Astrocyte of the hippocampus (primary cell): ENCODE measurements at regions not wholly inside any gene's neighbourhood (a gene's known extent, or its start where the extent isn't known, plus 50 kb on each side); places are given as distances from the start of the nearest gene placed in this dataset.

Experiments used
- DNase-seq: peaks from one replicate; pipeline ENCODE4 v3.0.0; 2011; ENCODE audit warnings: low read depth, low spot score

GRCh38 chr9:108290839-108291585, 564.8 kb downstream of the ACTL7B start:
- no peak for DNase-seq

- no peak for DNase-seq
These were observed 569.1 kb downstream of the ACTL7B start for GRCh38 chr9:108286638-108287206.

GRCh38 chr9:108283696-108284095, 572.1 kb downstream of the ACTL7B start:
- no peak for DNase-seq

DNA sequence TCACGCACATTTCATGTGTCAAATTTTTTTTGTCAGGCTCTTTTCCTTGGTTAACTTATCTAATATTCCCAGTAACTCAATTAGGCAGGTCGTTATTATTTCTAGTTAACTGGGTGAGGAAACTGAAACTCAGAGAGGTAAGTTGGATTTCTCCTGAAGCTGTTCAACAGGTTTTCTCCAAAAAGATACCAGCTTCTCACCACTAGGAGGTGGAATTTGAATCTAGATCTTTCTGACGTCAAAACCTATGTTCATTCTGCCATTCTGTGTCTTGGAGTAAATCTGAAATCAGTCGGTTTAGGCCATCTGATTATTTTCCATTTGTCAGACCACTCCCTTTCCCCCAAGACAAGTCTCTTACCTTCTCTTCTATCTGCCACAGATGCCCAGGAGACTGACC, 572.9 kb downstream of the ACTL7B start:
- DNase-seq = no peak

DNA sequence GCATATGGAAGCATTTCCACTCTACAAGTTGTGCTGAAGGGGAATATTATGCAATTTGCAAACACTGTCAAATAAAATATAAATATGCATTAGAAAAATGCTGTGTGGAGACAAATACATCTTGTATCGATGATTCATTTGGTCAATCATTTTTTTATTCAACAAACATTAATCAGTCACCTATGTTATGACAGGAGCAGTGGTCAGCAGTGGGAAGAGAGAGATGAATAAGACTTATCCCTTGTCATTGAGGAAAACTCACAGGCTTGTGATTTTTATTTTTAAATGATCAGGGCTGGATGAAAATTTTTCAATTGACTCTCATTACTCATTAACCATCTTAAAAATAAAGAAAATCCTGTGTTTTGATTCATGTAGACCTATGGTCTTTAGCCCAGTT, 574.1 kb downstream of the ACTL7B start:
- no peak for DNase-seq

- no peak for DNase-seq
These were observed 577.4 kb downstream of the ACTL7B start for GRCh38 chr9:108278341-108278740.

DNA sequence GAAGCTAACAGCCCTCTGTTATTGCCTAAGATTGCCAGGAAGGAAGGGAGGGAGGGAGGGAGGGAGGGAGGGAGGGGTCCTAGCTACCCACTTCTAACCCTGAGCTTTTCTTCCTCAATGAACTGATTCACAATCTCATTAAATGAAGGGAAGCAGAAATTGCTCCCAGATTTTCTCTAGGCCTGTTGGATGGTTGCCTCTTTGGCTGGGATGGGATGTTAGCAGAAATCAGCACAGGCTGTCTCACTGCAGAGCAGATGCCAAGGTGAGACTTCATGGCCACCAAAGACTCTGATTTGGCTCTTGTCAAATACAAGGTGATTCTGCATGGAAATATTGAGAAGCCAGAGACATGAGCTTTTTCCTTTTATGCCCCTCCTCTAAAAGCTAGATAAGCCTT, 578.6 kb downstream of the ACTL7B start:
- DNase-seq = no peak

- no peak for DNase-seq
These were observed 579.9 kb downstream of the ACTL7B start for GRCh38 chr9:108275906-108276305.

DNA sequence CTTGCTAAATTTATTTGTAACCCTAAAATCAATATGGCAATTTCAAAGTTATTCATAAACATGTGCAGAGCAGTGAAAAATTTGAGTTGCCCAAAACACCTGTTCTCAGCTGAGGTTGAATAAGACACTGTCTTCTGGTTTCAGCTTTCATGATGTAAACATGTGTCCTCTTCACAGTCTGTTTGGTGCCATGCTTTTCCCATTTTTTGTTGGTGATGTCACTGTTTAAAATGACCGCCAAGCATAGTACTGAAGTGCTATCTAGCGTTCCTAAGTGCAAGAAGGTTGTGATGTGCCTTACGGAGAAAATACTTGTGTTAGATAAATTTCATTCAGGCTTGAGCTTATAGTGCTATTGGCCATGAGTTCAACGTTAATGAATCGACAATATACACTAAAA, 580.8 kb downstream of the ACTL7B start:
- no peak for DNase-seq

GRCh38 chr9:108273988-108274387, 581.8 kb downstream of the ACTL7B start:
- DNase-seq = no peak

GRCh38 chr9:108272349-108272899, 583.4 kb downstream of the ACTL7B start:
- peak; percentile 55 for DNase-seq

- DNase-seq = peak; percentile 71
These were observed 584.0 kb downstream of the ACTL7B start for GRCh38 chr9:108271646-108272348.

GRCh38 chr9:108271236-108271635, 584.5 kb downstream of the ACTL7B start:
- peak; percentile 2 for DNase-seq

DNA sequence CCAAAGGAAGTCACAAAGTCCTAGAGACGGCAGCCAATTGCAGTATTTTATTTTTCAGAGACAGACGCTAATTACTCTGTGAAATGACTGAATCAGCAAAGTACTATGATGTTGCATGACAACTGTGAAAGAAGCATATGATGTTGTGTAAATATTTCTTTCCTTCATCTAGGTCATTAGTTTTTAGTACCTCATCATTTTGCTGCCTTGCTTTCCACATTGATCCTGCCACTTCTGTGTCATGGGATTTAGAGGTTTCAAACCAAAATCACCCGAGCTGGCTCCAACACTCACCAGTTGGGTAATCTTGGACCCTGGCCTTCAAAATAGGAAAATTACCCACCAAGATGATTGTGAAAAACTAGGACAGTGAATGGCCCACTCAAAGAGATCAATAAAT, 585.2 kb downstream of the ACTL7B start:
- DNase-seq = no peak

GRCh38 chr9:108270051-108270450, 585.7 kb downstream of the ACTL7B start:
- peak; percentile 19 for DNase-seq

DNA sequence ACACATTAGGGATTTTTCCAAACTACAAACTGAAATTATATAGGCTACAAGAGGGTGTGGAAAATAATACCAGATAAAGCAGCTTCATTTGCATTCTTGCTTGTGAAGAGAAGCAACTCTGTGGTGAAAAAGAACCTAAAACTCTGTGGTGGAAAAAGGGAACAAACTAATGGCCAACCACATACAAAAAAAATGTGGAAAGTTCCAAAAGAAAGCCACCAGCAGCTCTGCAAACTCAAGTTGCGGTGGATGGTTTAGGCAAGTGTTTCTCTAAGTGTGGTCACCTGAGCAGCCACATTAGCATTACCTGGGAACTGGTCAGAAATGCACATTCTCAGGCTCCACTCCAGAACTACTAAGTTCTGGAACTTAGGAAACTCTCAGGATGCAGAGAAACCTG, 586.4 kb downstream of the ACTL7B start:
- DNase-seq = no peak

- no peak for DNase-seq
These were observed 590.7 kb downstream of the ACTL7B start for GRCh38 chr9:108265065-108265464.

- DNase-seq = no peak
These were observed 591.7 kb downstream of the ACTL7B start for GRCh38 chr9:108264093-108264492.

GRCh38 chr9:108262836-108263235, 593.0 kb downstream of the ACTL7B start:
- DNase-seq = no peak

GRCh38 chr9:108259917-108260675, 595.7 kb downstream of the ACTL7B start:
- no peak for DNase-seq

DNA sequence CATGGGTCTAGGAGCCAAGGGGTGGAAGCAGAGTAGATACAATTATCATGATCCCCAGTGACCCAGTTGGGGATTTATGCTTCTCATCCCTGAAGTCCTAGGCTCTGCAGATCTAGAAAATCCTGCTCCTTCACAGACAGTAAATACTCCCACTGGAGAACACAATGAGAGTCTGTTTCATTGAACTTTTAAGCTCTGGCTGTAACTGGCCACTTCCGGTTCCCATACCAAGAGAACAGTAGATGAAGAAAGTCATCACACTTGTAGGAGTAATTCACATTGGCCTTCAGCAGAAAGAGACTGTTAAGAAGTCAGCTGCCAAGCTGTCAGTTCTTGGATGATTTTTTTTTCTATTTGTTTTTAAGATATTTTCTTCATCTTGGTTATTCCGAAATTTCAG, 597.1 kb downstream of the ACTL7B start:
- DNase-seq = no peak

DNA sequence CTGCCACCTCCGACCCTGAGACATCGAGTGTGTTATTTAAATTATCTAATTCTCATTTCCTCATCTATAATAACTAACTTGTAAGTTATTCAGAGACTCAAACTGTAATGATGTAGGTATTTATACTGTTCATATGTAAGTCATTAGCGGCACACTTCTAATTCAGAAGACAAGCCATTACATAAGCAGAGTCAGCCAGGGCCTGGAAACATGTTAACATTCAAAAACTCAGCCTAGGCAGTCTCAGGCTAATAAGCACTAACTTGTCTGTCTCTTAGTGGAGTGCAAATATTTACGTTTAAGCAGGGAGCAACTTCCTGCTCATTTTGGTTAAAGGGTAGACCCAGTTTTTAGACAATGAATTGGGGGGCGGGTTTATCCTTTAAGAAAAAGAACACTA, 598.4 kb downstream of the ACTL7B start:
- no peak for DNase-seq
